ENCODE measurements at regions not wholly inside any gene's neighbourhood (a gene's known extent, or its start where the extent isn't known, plus 50 kb on each side); places are given as distances from the start of the nearest gene placed in this dataset.

DNA sequence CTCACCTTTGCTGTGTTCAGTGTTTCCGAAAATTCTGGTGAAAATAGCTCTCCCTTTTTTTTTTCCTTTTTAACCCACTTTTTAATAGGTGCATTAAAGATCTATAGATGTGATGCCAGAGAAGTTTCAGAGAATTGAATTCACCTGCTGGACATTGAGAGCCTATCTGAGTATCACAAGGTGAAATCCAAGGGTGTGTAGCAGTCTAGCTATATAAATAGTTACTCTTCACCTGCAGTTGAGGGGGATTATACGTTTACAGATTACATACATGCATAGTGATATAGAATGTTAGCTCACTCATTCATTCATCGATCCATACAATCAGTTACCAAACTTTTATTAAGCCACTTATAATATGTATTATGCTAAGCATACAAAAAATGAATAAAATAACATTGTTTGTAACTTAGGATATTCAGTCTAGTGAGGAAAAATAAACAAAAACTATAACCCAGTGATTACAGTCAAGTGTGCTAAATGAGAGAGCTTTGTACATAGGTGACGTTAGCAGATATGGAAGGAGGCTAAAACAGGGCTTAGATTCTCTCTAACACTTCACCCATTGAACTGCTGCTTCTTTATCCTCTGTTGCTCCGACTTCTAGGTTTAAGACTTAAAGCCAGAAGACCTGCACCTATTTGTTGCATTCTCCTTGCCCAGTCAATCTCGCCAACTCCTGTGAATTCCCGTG lies 769.0 kb downstream of the STIM2 start:
- FAIRE-seq (no peak), DNase-seq (no peak)
- Histone ChIP-seq H3K27ac (ENCODE audit: low read depth in 2 of 2, low read length in 2 of 2) (no peak overlapping the region), H3K4me3 (ENCODE audit: low read length in 3 of 3) (no peak overlapping the region), H3K9me3 (ENCODE audit: control insufficient read depth in 2 of 3, insufficient read depth in 1 of 3, low read length in 3 of 3) (no peaks in the 10 kb centered on the region), H3K9ac (ENCODE audit: low read length in 3 of 3) (no peak overlapping the region), H3K36me3 (ENCODE audit: control insufficient read depth in 2 of 3, insufficient read depth in 3 of 3, low read length in 3 of 3) (no peaks in the 10 kb centered on the region), H3K27me3 (ENCODE audit: control insufficient read depth, insufficient read depth, low read length) (no peaks in the 10 kb centered on the region), H3K4me1 (ENCODE audit: control insufficient read depth in 2 of 3, insufficient read depth in 2 of 3, low read depth in 1 of 3, low read length in 3 of 3) (no peaks in the 10 kb centered on the region)
- intact Hi-C loops (cut with DNase I) = no loop called here
- TF ChIP-seq, protein P1, sequence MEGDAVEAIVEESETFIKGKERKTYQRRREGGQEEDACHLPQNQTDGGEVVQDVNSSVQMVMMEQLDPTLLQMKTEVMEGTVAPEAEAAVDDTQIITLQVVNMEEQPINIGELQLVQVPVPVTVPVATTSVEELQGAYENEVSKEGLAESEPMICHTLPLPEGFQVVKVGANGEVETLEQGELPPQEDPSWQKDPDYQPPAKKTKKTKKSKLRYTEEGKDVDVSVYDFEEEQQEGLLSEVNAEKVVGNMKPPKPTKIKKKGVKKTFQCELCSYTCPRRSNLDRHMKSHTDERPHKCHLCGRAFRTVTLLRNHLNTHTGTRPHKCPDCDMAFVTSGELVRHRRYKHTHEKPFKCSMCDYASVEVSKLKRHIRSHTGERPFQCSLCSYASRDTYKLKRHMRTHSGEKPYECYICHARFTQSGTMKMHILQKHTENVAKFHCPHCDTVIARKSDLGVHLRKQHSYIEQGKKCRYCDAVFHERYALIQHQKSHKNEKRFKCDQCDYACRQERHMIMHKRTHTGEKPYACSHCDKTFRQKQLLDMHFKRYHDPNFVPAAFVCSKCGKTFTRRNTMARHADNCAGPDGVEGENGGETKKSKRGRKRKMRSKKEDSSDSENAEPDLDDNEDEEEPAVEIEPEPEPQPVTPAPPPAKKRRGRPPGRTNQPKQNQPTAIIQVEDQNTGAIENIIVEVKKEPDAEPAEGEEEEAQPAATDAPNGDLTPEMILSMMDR (IDR thresholded peaks at IDR 0.05; ENCODE audit: borderline replicate concordance, extremely low read depth, insufficient read depth) = no peak

GRCh38 chr4:27635936-27636913 lies 775.6 kb downstream of the STIM2 start:
- Histone ChIP-seq H3K27me3 (ENCODE audit: control insufficient read depth, insufficient read depth, low read length) (no peaks in the 10 kb centered on the region), H3K4me1 (ENCODE audit: control insufficient read depth in 2 of 3, insufficient read depth in 2 of 3, low read depth in 1 of 3, low read length in 3 of 3) (no peaks in the 10 kb centered on the region), H3K4me3 (ENCODE audit: low read length in 3 of 3) (no peak overlapping the region), H3K9ac (ENCODE audit: low read length in 3 of 3) (no peak overlapping the region), H3K27ac (ENCODE audit: low read depth in 2 of 2, low read length in 2 of 2) (no peak overlapping the region), H3K36me3 (ENCODE audit: control insufficient read depth in 2 of 3, insufficient read depth in 3 of 3, low read length in 3 of 3) (no peaks in the 10 kb centered on the region), H3K9me3 (ENCODE audit: control insufficient read depth in 2 of 3, insufficient read depth in 1 of 3, low read length in 3 of 3) (no peaks in the 10 kb centered on the region)
- DNase-seq (no peak), FAIRE-seq (no peak)
- intact Hi-C loops (cut with DNase I) = no loop called here
- TF ChIP-seq, protein P1 (IDR thresholded peaks at IDR 0.05; ENCODE audit: borderline replicate concordance, extremely low read depth, insufficient read depth) = no peak

DNA sequence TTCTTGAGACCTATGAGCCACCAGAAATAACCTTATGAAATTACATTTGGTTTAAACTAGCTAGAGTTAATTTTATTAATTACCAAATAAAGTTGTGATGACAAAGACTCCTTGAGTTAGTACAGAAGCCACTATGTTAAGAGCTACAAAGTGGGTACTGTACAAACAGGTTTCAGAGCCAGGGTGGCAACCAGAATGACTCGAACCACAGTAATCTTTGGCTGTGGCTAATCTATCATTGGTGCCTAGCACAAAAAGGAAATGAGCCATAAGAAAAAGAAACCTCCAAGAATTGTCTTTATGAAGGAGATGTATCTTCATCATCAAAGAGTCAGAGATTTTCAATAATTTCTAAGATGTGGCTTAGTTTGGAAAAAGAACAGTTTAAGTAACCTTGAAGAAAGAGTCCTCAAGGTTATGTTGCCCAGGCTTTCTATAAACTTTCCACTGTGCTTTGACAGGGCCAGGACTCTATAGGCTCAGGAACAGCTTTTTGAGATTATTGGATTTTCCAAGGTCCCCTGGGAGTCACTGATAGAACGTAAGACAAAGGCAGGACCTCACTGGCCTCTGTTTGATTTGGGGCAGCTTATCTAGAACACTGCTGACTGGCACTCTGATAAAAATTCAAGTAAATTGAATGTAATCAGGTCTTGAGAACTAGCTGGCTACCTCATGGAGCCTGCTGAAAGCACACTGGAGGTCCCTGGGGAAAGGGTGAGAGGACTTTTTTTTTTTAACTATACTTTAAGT lies 777.7 kb downstream of the STIM2 start:
- Histone ChIP-seq H3K27ac (ENCODE audit: low read depth in 2 of 2, low read length in 2 of 2) (no peak overlapping the region), H3K4me3 (ENCODE audit: low read length in 3 of 3) (no peak overlapping the region), H3K36me3 (ENCODE audit: control insufficient read depth in 2 of 3, insufficient read depth in 3 of 3, low read length in 3 of 3) (no peaks in the 10 kb centered on the region), H3K27me3 (ENCODE audit: control insufficient read depth, insufficient read depth, low read length) (no peaks in the 10 kb centered on the region), H3K4me1 (ENCODE audit: control insufficient read depth in 2 of 3, insufficient read depth in 2 of 3, low read depth in 1 of 3, low read length in 3 of 3) (no peaks in the 10 kb centered on the region), H3K9ac (ENCODE audit: low read length in 3 of 3) (no peak overlapping the region), H3K9me3 (ENCODE audit: control insufficient read depth in 2 of 3, insufficient read depth in 1 of 3, low read length in 3 of 3) (no peaks in the 10 kb centered on the region)
- DNase-seq = no peak
- intact Hi-C loops (cut with DNase I) = no loop called here
- TF ChIP-seq, protein P1 (IDR thresholded peaks at IDR 0.05; ENCODE audit: borderline replicate concordance, extremely low read depth, insufficient read depth) = no peak
- no peak for FAIRE-seq
